DND-41 (cell line): ENCODE measurements at regions not wholly inside any gene's neighbourhood (a gene's known extent, or its start where the extent isn't known, plus 50 kb on each side); places are given as distances from the start of the nearest gene placed in this dataset.

Experiments used
- ATAC-seq: fragments of 200-7000 bp; cut with Tn5 transposase; 3 replicates; pipeline ENCODE4 v1.9.1; 2021; ENCODE audit warnings: low read depth; ENCODE audit not compliant: insufficient read depth
- DNase-seq: peaks from one replicate; pipeline ENCODE4 v3.0.0-alpha.2; 2020
- H2AFZ ChIP-seq: 2 replicates; pipeline ENCODE4 v1.6.0; 2012; ENCODE audit warnings: low read depth, low read length
- H3K27ac ChIP-seq: 2 replicates; pipeline ENCODE4 v1.5.1; 2012; ENCODE audit warnings: low read length, inconsistent platforms
- H3K27me3 ChIP-seq: fragments of 200-600 bp; sonication (generic); 2 replicates; pipeline ENCODE4 v1.6.0; 2012; ENCODE audit warnings: low read length, mild to moderate bottlenecking, inconsistent platforms; ENCODE audit not compliant: insufficient read depth, poor library complexity
- H3K36me3 ChIP-seq: 2 replicates; pipeline ENCODE4 v1.5.1; 2012; ENCODE audit warnings: low read length, inconsistent platforms; ENCODE audit not compliant: insufficient read depth
- H3K4me1 ChIP-seq: 2 replicates; pipeline ENCODE4 v1.5.1; 2012; ENCODE audit warnings: mild to moderate bottlenecking, low read length; ENCODE audit not compliant: insufficient read depth
- H3K4me2 ChIP-seq: 2 replicates; pipeline ENCODE4 v1.6.0; 2012; ENCODE audit warnings: mild to moderate bottlenecking, moderate library complexity, low read length, inconsistent platforms; ENCODE audit not compliant: insufficient read depth
- H3K4me3 ChIP-seq, 2 experiments: fragments of 200-600 bp in 1 of 2; shearing (Covaris generic) in 1 of 2; 2 replicates each; pipeline ENCODE4 v1.5.1; 2012 to 2016; ENCODE audit warnings: inconsistent platforms in 2 of 2, low read length in 2 of 2, mild to moderate bottlenecking in 2 of 2, low read depth in 1 of 2, moderate library complexity in 1 of 2
- H3K79me2 ChIP-seq: 2 replicates; pipeline ENCODE4 v1.6.0; 2012; ENCODE audit warnings: low read length, inconsistent platforms; ENCODE audit not compliant: insufficient read depth
- H3K9ac ChIP-seq: 2 replicates; pipeline ENCODE4 v1.6.0; 2012; ENCODE audit warnings: low read depth, mild to moderate bottlenecking, inconsistent platforms, low read length, moderate library complexity
- H3K9me3 ChIP-seq: 2 replicates; pipeline ENCODE4 v1.5.1; 2012; ENCODE audit warnings: low read length, moderate library complexity, mild to moderate bottlenecking, inconsistent platforms; ENCODE audit not compliant: insufficient read depth, severe bottlenecking
- H4K20me1 ChIP-seq: 2 replicates; pipeline ENCODE4 v1.6.0; 2012; ENCODE audit warnings: low read length; ENCODE audit not compliant: insufficient read depth
- CTCF ChIP-seq: IDR thresholded peaks from 2 replicates; pipeline ENCODE4 v1.5.1; 2012; ENCODE audit warnings: borderline replicate concordance, low read length, moderate library complexity, mild to moderate bottlenecking; ENCODE audit not compliant: poor library complexity, severe bottlenecking; ENCODE audit errors: extremely low read depth
- EZH2 ChIP-seq: IDR thresholded peaks from 3 replicates; pipeline ENCODE4 v1.6.1; 2012; ENCODE audit warnings: borderline replicate concordance, low read depth, mild to moderate bottlenecking, moderate library complexity, low read length, inconsistent platforms; ENCODE audit not compliant: severe bottlenecking

GRCh38 chr1:112285746-112286145 is 110.3 kb upstream of the CTTNBP2NL start:
- no peak overlapping the region for H3K27ac ChIP-seq
- H3K27me3 ChIP-seq, result peaks cover 6% of the 10 kb centered on the region
- no peak overlapping the region for H2AFZ ChIP-seq
- no peaks in the 10 kb centered on the region for H3K79me2 ChIP-seq
- H3K36me3 ChIP-seq, result no peaks in the 10 kb centered on the region
- H3K4me1 ChIP-seq, result no peaks in the 10 kb centered on the region
- H3K4me2 ChIP-seq, result no peak overlapping the region
- H3K9me3 ChIP-seq, result no peaks in the 10 kb centered on the region
- no peak for TF ChIP-seq CTCF
- no peak for TF ChIP-seq EZH2
- no peaks in the 10 kb centered on the region for H4K20me1 ChIP-seq
- DNase-seq (no peak), ATAC-seq (no peak)
- H3K4me3 ChIP-seq, result no peak overlapping the region
- H3K9ac ChIP-seq, result no peak overlapping the region

- no peaks in the 10 kb centered on the region for H3K79me2 ChIP-seq
- TF ChIP-seq EZH2, result no peak
- no peak for TF ChIP-seq CTCF
- H3K9ac ChIP-seq, result no peak overlapping the region
- DNase-seq (no peak), ATAC-seq (no peak)
- H4K20me1 ChIP-seq, result no peaks in the 10 kb centered on the region
- H3K4me1 ChIP-seq, result no peaks in the 10 kb centered on the region
- H3K4me3 ChIP-seq, result no peak overlapping the region
- H3K4me2 ChIP-seq, result no peak overlapping the region
- no peaks in the 10 kb centered on the region for H3K9me3 ChIP-seq
- H2AFZ ChIP-seq, result no peak overlapping the region
- no peak overlapping the region for H3K27ac ChIP-seq
- peaks cover 13% of the 10 kb centered on the region for H3K27me3 ChIP-seq
- H3K36me3 ChIP-seq, result no peaks in the 10 kb centered on the region
These were observed 99.1 kb upstream of the CTTNBP2NL start for GRCh38 chr1:112296908-112297307.

GRCh38 chr1:112297536-112297935 is 98.5 kb upstream of the CTTNBP2NL start:
- Histone ChIP-seq H3K4me2 (no peak overlapping the region), H4K20me1 (no peaks in the 10 kb centered on the region), H3K79me2 (no peaks in the 10 kb centered on the region), H2AFZ (no peak overlapping the region), H3K9ac (no peak overlapping the region), H3K4me1 (no peaks in the 10 kb centered on the region), H3K4me3 (no peak overlapping the region), H3K27me3 (peaks cover 13% of the 10 kb centered on the region), H3K36me3 (no peaks in the 10 kb centered on the region), H3K9me3 (no peaks in the 10 kb centered on the region), H3K27ac (no peak overlapping the region)
- TF ChIP-seq CTCF (no peak), EZH2 (no peak)
- no peak for ATAC-seq
- no peak for DNase-seq

- Histone ChIP-seq H4K20me1 (no peaks in the 10 kb centered on the region), H3K4me3 (no peak overlapping the region), H3K9ac (no peak overlapping the region), H3K79me2 (no peaks in the 10 kb centered on the region), H3K4me2 (no peak overlapping the region), H2AFZ (no peak overlapping the region), H3K36me3 (no peaks in the 10 kb centered on the region), H3K4me1 (no peaks in the 10 kb centered on the region), H3K27me3 (peaks cover 16% of the 10 kb centered on the region), H3K9me3 (no peaks in the 10 kb centered on the region), H3K27ac (no peak overlapping the region)
- TF ChIP-seq EZH2 (no peak), CTCF (peak; percentile 75)
- DNase-seq (peak; percentile 60), ATAC-seq (peak; percentile 72)
These were observed 97.5 kb upstream of the CTTNBP2NL start for GRCh38 chr1:112298558-112298957.
